HG03354 (cell line): ENCODE measurements at regions not wholly inside any gene's neighbourhood (a gene's known extent, or its start where the extent isn't known, plus 50 kb on each side); places are given as distances from the start of the nearest gene placed in this dataset.

Experiments
- ATAC-seq: cut with Tn5 transposase; IDR thresholded peaks from one replicate; pipeline ENCODE4 v1.9.1; 2021; ENCODE audit warnings: mild to moderate bottlenecking; ENCODE audit not compliant: unreplicated experiment, poor library complexity, severe bottlenecking

- no peak for ATAC-seq
These were observed 54.9 kb downstream of the NKX2-1 start for GRCh38 chr14:36465178-36465577.

- no peak for ATAC-seq
These were observed 57.1 kb downstream of the NKX2-1 start for GRCh38 chr14:36462890-36463289.

GRCh38 chr14:36455241-36455627 is 64.8 kb downstream of the NKX2-1 start:
- no peak for ATAC-seq

GRCh38 chr14:36454599-36455240 is 65.3 kb downstream of the NKX2-1 start:
- ATAC-seq: no peak

DNA sequence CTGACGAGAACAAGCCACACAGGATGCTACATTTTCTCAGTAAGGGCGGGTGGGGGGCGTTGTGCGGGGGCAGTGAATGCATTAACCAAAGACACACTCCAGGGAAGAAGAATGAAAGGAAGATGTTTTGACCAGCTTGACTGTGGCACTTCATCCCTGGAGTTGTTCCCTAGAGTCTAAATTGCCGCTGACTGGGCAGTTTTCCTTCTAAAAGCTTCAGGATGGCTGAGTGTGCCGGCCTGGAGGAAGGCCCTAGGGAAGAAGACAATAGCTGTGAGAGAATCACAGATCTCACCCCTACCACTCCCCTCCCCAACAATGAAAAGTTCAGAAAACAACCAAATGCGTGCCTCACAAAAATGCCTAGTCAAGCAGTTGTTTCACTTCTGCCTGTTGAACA is 67.2 kb downstream of the NKX2-1 start:
- ATAC-seq: no peak

DNA sequence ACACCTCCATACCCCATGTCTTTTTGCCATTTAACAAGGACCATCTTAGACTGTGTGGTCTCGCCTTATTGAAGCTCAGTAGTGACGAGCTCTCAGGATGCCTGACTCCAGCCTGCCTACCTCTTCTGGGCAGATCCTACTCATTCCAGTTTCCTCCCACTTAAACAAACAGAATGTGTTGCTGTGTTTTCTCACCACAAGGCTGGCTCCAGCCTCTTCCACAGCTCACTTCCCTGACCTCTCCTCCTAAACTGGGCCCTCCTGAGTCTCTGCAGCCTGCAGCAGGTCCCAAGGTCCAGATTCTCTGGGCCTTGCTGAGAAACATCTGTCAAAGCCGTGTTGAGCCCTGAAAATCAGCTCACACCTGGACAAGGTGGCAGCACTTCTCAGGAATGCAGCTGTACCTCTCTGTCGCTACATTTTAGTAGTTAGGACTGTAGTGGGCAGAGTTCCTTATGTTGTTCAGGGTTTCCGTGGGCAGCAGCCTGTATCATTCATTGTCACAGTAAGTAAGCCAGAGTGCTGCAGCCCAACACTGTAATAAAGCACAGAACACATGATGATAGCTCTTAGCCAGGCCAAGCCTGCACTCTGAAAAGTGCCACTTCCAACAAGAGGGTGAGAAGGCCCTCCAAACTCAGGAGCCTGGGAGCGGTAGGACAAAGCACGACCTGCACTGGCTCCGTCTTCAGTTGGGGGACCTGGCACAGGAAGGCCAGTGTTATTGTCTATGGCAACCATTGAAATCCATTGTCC is 68.5 kb downstream of the NKX2-1 start:
- no peak for ATAC-seq

DNA sequence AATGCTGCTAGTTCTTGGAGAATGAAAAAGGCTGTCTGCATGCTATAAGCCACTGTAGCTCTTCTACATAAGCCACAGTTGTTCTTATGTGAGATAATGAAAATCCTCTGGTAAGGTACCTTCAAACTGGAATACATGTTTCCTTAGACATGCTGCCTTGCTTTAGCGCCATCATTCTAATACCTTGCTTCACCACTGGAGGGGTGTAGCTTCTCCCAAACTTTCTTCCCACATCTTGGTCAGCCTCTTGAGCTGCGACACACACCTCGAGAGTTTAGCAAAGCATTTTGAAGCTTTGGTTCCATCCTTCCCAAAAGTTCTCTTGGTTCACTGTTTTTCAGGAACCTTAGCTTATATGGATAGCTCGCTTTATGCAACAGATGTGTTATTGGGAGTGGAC is 69.5 kb downstream of the NKX2-1 start:
- no peak for ATAC-seq

- ATAC-seq: no peak
These were observed 70.1 kb downstream of the NKX2-1 start for GRCh38 chr14:36449903-36450302.

DNA sequence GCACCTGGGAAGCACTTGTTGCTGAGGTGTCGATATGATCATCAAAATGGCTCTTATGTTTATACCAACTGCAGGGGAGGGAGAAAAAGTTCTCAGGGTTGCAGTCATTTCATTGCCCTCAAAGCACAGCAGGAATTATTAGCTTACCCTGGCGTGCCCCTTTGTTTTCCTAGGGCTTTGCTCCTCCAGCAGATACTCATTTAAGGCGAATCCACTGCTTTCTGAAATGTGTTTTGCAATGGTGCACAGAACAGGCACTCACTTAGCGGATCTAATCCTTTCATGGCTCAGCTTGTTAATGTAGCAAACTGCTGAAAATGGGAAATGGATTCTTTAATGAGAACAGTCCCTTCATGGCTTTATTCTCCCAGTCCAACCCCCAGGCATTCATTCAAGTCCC is 76.7 kb downstream of the NKX2-1 start:
- ATAC-seq: no peak

DNA sequence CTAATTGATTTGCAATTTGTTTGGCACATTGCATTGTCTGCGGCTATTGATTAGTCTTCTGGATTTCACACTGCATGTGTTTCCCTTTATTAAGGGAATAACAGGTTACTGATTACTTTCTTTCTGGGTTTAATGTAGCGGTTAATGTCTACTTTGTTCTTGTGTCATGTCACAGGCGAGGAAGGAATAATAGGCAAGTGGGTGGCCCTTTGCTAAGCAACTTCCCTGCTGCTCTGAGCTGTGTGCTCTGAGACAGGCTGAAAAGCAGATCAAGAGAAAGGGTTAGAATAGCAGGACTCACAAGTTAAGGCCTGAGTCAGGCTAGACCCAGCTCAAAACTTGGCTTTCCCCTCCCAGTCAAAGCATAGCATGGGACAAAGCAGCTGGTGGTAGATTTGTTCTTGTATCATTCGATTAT is 77.2 kb downstream of the NKX2-1 start:
- no peak for ATAC-seq

GRCh38 chr14:36441283-36441682 is 78.7 kb downstream of the NKX2-1 start:
- ATAC-seq: no peak

DNA sequence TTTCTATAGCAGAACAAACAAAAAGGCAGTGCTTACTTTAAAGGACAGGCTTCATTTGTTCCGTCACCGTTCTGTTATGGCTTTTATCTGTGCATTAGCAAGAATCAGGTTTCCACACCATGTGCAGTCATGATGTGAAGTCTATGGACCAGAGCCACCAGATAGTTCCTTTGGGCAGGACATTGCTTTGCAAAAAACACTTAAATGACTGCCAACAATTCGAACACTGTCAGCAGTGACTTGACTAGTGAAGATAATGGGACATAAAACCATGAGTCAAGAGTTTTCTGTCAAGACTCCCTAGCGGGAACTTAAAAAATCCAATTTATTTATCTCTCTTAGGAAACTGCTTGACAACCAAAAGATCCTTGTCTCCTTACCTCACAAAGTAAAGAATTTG is 80.3 kb downstream of the NKX2-1 start:
- ATAC-seq: no peak

- ATAC-seq: no peak
These were observed 81.1 kb downstream of the NKX2-1 start for GRCh38 chr14:36438883-36439282.

GRCh38 chr14:36430662-36431084 is 89.4 kb downstream of the NKX2-1 start:
- no peak for ATAC-seq

- ATAC-seq: no peak
These were observed 89.9 kb downstream of the NKX2-1 start for GRCh38 chr14:36430169-36430568.

DNA sequence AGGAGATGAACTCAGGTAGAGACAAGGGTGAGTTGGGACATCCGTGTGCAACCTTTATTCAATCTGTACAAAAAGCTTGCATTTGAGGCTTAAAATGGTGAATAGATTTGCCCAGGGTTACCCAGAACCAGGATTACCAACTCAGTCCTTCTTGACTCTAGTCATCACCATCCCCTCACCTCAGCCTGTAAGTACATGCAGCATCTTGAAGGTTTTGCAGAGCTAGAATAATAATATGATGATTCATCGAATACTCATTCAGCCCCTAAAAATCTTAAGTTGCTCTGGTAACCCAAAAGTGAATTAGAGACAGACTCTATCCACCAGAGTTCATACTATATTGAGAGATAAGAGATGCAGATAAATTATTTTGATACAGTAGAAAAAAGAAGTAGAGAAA is 90.3 kb downstream of the NKX2-1 start:
- no peak for ATAC-seq

GRCh38 chr14:36428350-36428749 is 91.7 kb downstream of the NKX2-1 start:
- ATAC-seq: no peak

GRCh38 chr14:36426836-36427235 is 93.2 kb downstream of the NKX2-1 start:
- ATAC-seq: no peak

DNA sequence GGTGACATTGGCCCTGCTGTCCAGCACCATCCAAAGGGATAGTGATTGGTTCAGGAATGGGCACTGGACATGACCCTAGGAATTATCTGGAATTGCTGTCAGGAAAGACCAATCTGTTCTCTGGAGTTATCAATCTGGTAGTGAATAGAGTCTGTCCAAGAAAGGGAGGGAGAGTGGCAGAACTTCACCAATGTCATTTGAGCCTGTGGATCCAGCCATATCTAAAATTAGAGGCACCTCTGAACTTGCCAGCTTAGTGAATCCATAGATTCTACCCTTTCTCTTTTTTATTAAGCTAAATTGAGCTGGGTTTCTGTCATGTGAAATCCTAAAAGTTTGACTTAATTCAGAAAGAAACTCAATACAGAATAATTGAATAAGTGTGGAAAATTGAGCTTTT is 93.9 kb downstream of the NKX2-1 start:
- no peak for ATAC-seq

- ATAC-seq: no peak
These were observed 95.4 kb downstream of the NKX2-1 start for GRCh38 chr14:36424478-36425102.

GRCh38 chr14:36423430-36423829 is 96.6 kb downstream of the NKX2-1 start:
- ATAC-seq: no peak
